ENCODE measurements at regions not wholly inside any gene's neighbourhood (a gene's known extent, or its start where the extent isn't known, plus 50 kb on each side); places are given as distances from the start of the nearest gene placed in this dataset.

GRCh38 chr10:125473143-125473793 lies 209.7 kb downstream of the TEX36 start:
- no peak for TF ChIP-seq CTCF (conservative IDR thresholded peaks at IDR 0.05; ENCODE audit: low read length)
- TF ChIP-seq EZH2phosphoT487 (IDR thresholded peaks at IDR 0.05; ENCODE audit: borderline replicate concordance), result no peak
